A673 (cell line): ENCODE measurements at regions not wholly inside any gene's neighbourhood (a gene's known extent, or its start where the extent isn't known, plus 50 kb on each side); places are given as distances from the start of the nearest gene placed in this dataset.

Source experiments
- BruUV-seq: library from RNA; stranded (reverse); fragments of 400-500 nt; replicated peaks from 2 replicates; lab custom pipeline; 2021; lab: Mats Ljungman, UMichigan
- CTCF ChIA-PET: fragments of 300-600 bp; sonication (Branson Sonifier 250); formaldehyde crosslinking; loops from one replicate; lab custom pipeline; 2022; ENCODE audit warnings: antibody characterized with exemption; lab: Charles Lee
- POLR2A ChIA-PET: fragments of 300-600 bp; sonication (Branson Sonifier 250); formaldehyde crosslinking; loops from one replicate; lab custom pipeline; 2022; ENCODE audit warnings: antibody characterized with exemption; ENCODE audit not compliant: low non-redundant PET; lab: Charles Lee
- DNase-seq: peaks from one replicate; pipeline ENCODE4 v3.0.0-alpha.2; 2015; ENCODE audit warnings: low spot score
- H3K27ac ChIP-seq: fragments of 200-600 bp; sonication (generic); 2 replicates; pipeline ENCODE4 v1.5.1; 2016; ENCODE audit warnings: mixed run types, low read depth, mild to moderate bottlenecking, mixed read lengths, antibody characterized with exemption, low read length; ENCODE audit not compliant: poor library complexity, severe bottlenecking
- H3K27me3 ChIP-seq: fragments of 200-600 bp; sonication (generic); replicated peaks from 2 replicates; pipeline ENCODE4 v1.6.1; 2017; ENCODE audit warnings: mixed run types, low read depth, mild to moderate bottlenecking, mixed read lengths, antibody characterized with exemption, low read length; ENCODE audit not compliant: insufficient read depth, poor library complexity
- H3K36me3 ChIP-seq: fragments of 200-600 bp; sonication (generic); 2 replicates; pipeline ENCODE4 v1.6.1; 2016; ENCODE audit warnings: mixed run types, mild to moderate bottlenecking, mixed read lengths, antibody characterized with exemption, low read length; ENCODE audit not compliant: insufficient read depth, poor library complexity, severe bottlenecking
- H3K4me1 ChIP-seq: fragments of 200-600 bp; sonication (generic); 2 replicates; pipeline ENCODE4 v1.6.1; 2017; ENCODE audit warnings: mixed run types, mild to moderate bottlenecking, mixed read lengths, antibody characterized with exemption, low read length; ENCODE audit not compliant: insufficient read depth, poor library complexity, severe bottlenecking
- H3K4me3 ChIP-seq: fragments of 200-600 bp; sonication (generic); 2 replicates; pipeline ENCODE4 v1.5.1; 2016; ENCODE audit warnings: low read depth, mixed run types, mild to moderate bottlenecking, mixed read lengths, low read length; ENCODE audit not compliant: poor library complexity, severe bottlenecking
- H3K9me3 ChIP-seq: fragments of 200-600 bp; sonication (generic); 2 replicates; pipeline ENCODE4 v1.6.1; 2016; ENCODE audit warnings: mixed run types, low read depth, mild to moderate bottlenecking, mixed read lengths, antibody characterized with exemption, low read length; ENCODE audit not compliant: poor library complexity, severe bottlenecking
- EZH2 ChIP-seq: fragments of 200-600 bp; sonication (generic); IDR thresholded peaks from 2 replicates; pipeline ENCODE4 v1.6.1; 2017; ENCODE audit warnings: borderline replicate concordance, low read depth, mild to moderate bottlenecking, mixed read lengths, antibody characterized with exemption, low read length; ENCODE audit not compliant: poor library complexity, severe bottlenecking
- intact Hi-C: fragments of 100-400 bp; cut with micrococcal nuclease; formaldehyde crosslinking; loops from one replicate; pipeline ENCODE4 v1.10.0; 2022; ENCODE audit not compliant: unreplicated experiment
- TF ChIP-seq, protein P1 (sequence below): fragments of 300-800, 200-600 bp; sonication (generic); conservative IDR thresholded peaks from 2 replicates; pipeline ENCODE4 v1.5.1; 2017; ENCODE audit warnings: low read depth, mild to moderate bottlenecking, antibody characterized with exemption, low read length, moderate library complexity, mixed read lengths

- intact Hi-C loops: no loop called here
- no peaks in the 10 kb centered on the region for H3K4me1 ChIP-seq
- BruUV-seq: no TSS peak
These were observed 137.1 kb upstream of the USP24 start for GRCh38 chr1:55352080-55352810.

DNA sequence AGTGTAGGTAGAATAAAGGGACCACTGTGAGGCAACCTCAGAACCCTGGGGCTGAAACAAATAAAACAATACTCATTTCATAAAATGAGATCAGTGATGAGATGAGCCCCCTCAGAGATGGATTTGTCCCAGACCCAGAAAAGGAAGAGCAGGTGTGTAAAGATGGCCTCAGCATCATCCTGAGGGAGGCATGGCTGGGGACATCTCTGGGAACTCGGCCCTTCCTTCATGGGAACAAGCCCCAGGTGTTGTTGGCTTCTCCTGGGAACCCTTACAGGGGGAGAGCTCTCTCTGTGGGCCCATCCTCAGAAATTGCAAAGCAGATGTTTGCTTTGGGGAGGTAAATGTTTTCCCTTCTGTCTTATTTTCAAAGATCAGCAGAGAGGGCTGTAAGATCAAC is 133.2 kb upstream of the USP24 start:
- no peak for DNase-seq
- BruUV-seq: no TSS peak
- TF ChIP-seq EZH2: no peak
- TF ChIP-seq, protein P1, sequence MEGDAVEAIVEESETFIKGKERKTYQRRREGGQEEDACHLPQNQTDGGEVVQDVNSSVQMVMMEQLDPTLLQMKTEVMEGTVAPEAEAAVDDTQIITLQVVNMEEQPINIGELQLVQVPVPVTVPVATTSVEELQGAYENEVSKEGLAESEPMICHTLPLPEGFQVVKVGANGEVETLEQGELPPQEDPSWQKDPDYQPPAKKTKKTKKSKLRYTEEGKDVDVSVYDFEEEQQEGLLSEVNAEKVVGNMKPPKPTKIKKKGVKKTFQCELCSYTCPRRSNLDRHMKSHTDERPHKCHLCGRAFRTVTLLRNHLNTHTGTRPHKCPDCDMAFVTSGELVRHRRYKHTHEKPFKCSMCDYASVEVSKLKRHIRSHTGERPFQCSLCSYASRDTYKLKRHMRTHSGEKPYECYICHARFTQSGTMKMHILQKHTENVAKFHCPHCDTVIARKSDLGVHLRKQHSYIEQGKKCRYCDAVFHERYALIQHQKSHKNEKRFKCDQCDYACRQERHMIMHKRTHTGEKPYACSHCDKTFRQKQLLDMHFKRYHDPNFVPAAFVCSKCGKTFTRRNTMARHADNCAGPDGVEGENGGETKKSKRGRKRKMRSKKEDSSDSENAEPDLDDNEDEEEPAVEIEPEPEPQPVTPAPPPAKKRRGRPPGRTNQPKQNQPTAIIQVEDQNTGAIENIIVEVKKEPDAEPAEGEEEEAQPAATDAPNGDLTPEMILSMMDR: no peak
- H3K27ac ChIP-seq: no peak overlapping the region
- no peaks in the 10 kb centered on the region for H3K4me1 ChIP-seq
- no peaks in the 10 kb centered on the region for H3K36me3 ChIP-seq
- POLR2A ChIA-PET: no interaction called here
- no peak overlapping the region for H3K4me3 ChIP-seq
- H3K27me3 ChIP-seq: peaks cover 19% of the 10 kb centered on the region
- CTCF ChIA-PET: no interaction called here
- intact Hi-C loops: no loop called here
- H3K9me3 ChIP-seq: no peaks in the 10 kb centered on the region

More at GRCh38 chr1:55352080-55352810, 137.1 kb upstream of the USP24 start:
- CTCF ChIA-PET: no interaction called here
- Histone ChIP-seq H3K9me3 (no peaks in the 10 kb centered on the region), H3K4me3 (no peak overlapping the region), H3K36me3 (no peaks in the 10 kb centered on the region), H3K27ac (no peak overlapping the region), H3K27me3 (peaks cover 19% of the 10 kb centered on the region)
- POLR2A ChIA-PET: no interaction called here
- no peak for TF ChIP-seq EZH2
- TF ChIP-seq, protein P1: no peak
- no peak for DNase-seq

GRCh38 chr1:55347866-55348265 is 132.7 kb upstream of the USP24 start:
- H3K27ac ChIP-seq: no peak overlapping the region
- no peak overlapping the region for H3K4me3 ChIP-seq
- H3K27me3 ChIP-seq: peaks cover 18% of the 10 kb centered on the region
- ChIA-PET POLR2A (no interaction called here), CTCF (no interaction called here)
- intact Hi-C loops: no loop called here
- no peak for DNase-seq
- no peaks in the 10 kb centered on the region for H3K9me3 ChIP-seq
- no peaks in the 10 kb centered on the region for H3K36me3 ChIP-seq
- TF ChIP-seq, protein P1: no peak
- no peak for TF ChIP-seq EZH2
- no TSS peak for BruUV-seq
- no peaks in the 10 kb centered on the region for H3K4me1 ChIP-seq
